ENCODE measurements at regions not wholly inside any gene's neighbourhood (a gene's known extent, or its start where the extent isn't known, plus 50 kb on each side); places are given as distances from the start of the nearest gene placed in this dataset.

GRCh38 chr4:138633580-138633904, 382.0 kb upstream of the NOCT start:
- H3K27ac ChIP-seq (ENCODE audit: low read depth, low read length): no peak overlapping the region

DNA sequence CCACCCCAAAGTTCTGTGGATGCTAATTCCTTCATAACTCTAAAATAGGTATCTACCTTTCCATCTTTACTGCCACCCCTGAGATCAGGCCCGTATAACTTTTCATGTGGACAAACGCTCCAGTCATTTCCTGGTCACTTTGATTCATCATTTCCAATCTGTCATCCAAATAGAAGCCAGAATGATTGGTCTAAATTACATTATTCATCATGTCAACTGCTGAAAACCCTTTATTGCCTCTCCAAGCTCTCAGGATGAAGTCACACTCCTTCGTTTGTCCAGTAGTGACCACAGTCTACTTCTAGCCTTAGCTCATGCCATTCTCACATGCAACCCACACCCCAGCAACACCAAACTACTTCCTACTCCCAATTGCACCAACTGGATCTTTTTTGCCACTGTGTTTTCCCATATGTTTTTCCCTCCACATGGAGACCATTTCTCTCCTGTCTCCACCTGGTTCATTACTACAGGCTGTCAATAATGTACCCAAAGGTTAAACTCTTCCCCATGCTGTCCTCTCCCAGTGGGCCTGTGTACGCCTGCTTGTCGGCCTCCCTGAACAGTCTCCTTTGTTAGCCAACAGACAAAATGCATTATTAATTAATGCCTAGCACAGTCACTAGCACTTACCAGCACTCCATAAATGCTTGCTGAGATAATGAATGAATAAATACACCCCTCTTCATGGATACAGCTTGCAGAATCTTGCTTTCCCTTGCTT, 382.6 kb upstream of the NOCT start:
- no peak overlapping the region for H3K4me2 ChIP-seq (ENCODE audit: low read length)
- no peaks in the 10 kb centered on the region for H3F3A ChIP-seq (ENCODE audit: control insufficient read depth, insufficient read depth)
- no peaks in the 10 kb centered on the region for H3K27me3 ChIP-seq (ENCODE audit: control insufficient read depth, low read length)
- no peaks in the 10 kb centered on the region for H3K9me2 ChIP-seq (replicated peaks; ENCODE audit: control insufficient read depth, low read length)
- no peak overlapping the region for H3K27ac ChIP-seq (ENCODE audit: low read depth, low read length)
- no peak overlapping the region for H3K4me3 ChIP-seq (ENCODE audit: low read length)
- no peaks in the 10 kb centered on the region for H3K4me1 ChIP-seq (ENCODE audit: control insufficient read depth, low read length)
- no peaks in the 10 kb centered on the region for H4K20me1 ChIP-seq (ENCODE audit: control insufficient read depth, insufficient read depth, low read depth, low read length)
- H3K9me3 ChIP-seq (ENCODE audit: control insufficient read depth, insufficient read depth, low read length): no peaks in the 10 kb centered on the region
- TF ChIP-seq, protein P1, sequence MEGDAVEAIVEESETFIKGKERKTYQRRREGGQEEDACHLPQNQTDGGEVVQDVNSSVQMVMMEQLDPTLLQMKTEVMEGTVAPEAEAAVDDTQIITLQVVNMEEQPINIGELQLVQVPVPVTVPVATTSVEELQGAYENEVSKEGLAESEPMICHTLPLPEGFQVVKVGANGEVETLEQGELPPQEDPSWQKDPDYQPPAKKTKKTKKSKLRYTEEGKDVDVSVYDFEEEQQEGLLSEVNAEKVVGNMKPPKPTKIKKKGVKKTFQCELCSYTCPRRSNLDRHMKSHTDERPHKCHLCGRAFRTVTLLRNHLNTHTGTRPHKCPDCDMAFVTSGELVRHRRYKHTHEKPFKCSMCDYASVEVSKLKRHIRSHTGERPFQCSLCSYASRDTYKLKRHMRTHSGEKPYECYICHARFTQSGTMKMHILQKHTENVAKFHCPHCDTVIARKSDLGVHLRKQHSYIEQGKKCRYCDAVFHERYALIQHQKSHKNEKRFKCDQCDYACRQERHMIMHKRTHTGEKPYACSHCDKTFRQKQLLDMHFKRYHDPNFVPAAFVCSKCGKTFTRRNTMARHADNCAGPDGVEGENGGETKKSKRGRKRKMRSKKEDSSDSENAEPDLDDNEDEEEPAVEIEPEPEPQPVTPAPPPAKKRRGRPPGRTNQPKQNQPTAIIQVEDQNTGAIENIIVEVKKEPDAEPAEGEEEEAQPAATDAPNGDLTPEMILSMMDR (IDR thresholded peaks at IDR 0.05; ENCODE audit: low read depth, low read length, poor library complexity, severe bottlenecking): no peak
- TF ChIP-seq EZH2phosphoT487 (IDR thresholded peaks at IDR 0.05; ENCODE audit: borderline replicate concordance, low read length): no peak
- no peaks in the 10 kb centered on the region for H3K36me3 ChIP-seq (ENCODE audit: control insufficient read depth, low read length)
- H3K79me2 ChIP-seq (ENCODE audit: control insufficient read depth, low read length): no peaks in the 10 kb centered on the region

More at GRCh38 chr4:138633580-138633904, 382.0 kb upstream of the NOCT start:
- Histone ChIP-seq H3K4me2 (ENCODE audit: low read length) (no peak overlapping the region), H3F3A (ENCODE audit: control insufficient read depth, insufficient read depth) (no peaks in the 10 kb centered on the region), H4K20me1 (ENCODE audit: control insufficient read depth, insufficient read depth, low read depth, low read length) (no peaks in the 10 kb centered on the region), H3K9me3 (ENCODE audit: control insufficient read depth, insufficient read depth, low read length) (no peaks in the 10 kb centered on the region), H3K36me3 (ENCODE audit: control insufficient read depth, low read length) (no peaks in the 10 kb centered on the region), H3K27me3 (ENCODE audit: control insufficient read depth, low read length) (no peaks in the 10 kb centered on the region), H3K79me2 (ENCODE audit: control insufficient read depth, low read length) (no peaks in the 10 kb centered on the region), H3K4me1 (ENCODE audit: control insufficient read depth, low read length) (no peaks in the 10 kb centered on the region), H3K4me3 (ENCODE audit: low read length) (no peak overlapping the region), H3K9me2 (replicated peaks; ENCODE audit: control insufficient read depth, low read length) (no peaks in the 10 kb centered on the region)
- TF ChIP-seq, protein P1 (IDR thresholded peaks at IDR 0.05; ENCODE audit: low read depth, low read length, poor library complexity, severe bottlenecking): no peak
- TF ChIP-seq EZH2phosphoT487 (IDR thresholded peaks at IDR 0.05; ENCODE audit: borderline replicate concordance, low read length): no peak

DNA sequence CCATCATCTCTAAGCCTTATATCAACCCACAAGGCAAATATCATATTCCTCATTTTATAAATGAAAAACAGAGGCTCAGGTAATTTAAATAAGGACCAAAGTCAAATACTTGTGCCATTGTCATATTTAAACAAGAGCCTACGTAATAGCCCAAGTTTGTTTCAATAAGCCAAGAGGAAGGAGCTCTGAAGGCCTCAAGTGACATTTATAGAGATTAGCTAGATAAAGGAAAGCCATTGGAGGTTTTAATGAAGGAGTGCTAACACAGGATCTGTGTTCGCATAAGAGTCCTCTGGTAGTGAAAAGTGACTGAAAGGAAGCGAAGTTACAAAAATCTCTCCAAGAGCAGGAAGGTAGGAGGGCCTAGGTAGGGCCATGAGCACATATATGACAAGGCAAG, 384.9 kb upstream of the NOCT start:
- H3F3A ChIP-seq (ENCODE audit: control insufficient read depth, insufficient read depth): no peaks in the 10 kb centered on the region
- no peaks in the 10 kb centered on the region for H3K9me3 ChIP-seq (ENCODE audit: control insufficient read depth, insufficient read depth, low read length)
- no peaks in the 10 kb centered on the region for H3K79me2 ChIP-seq (ENCODE audit: control insufficient read depth, low read length)
- H4K20me1 ChIP-seq (ENCODE audit: control insufficient read depth, insufficient read depth, low read depth, low read length): no peaks in the 10 kb centered on the region
- H3K27ac ChIP-seq (ENCODE audit: low read depth, low read length): no peak overlapping the region
- H3K36me3 ChIP-seq (ENCODE audit: control insufficient read depth, low read length): no peaks in the 10 kb centered on the region
- H3K27me3 ChIP-seq (ENCODE audit: control insufficient read depth, low read length): no peaks in the 10 kb centered on the region
- no peak for TF ChIP-seq EZH2phosphoT487 (IDR thresholded peaks at IDR 0.05; ENCODE audit: borderline replicate concordance, low read length)
- TF ChIP-seq, protein P1 (IDR thresholded peaks at IDR 0.05; ENCODE audit: low read depth, low read length, poor library complexity, severe bottlenecking): no peak
- no peak overlapping the region for H3K4me2 ChIP-seq (ENCODE audit: low read length)
- no peaks in the 10 kb centered on the region for H3K9me2 ChIP-seq (replicated peaks; ENCODE audit: control insufficient read depth, low read length)
- H3K4me3 ChIP-seq (ENCODE audit: low read length): no peak overlapping the region
- H3K4me1 ChIP-seq (ENCODE audit: control insufficient read depth, low read length): no peaks in the 10 kb centered on the region

All from DOHH2 (cell line).